CD14-positive monocyte (primary cell): ENCODE measurements at regions not wholly inside any gene's neighbourhood (a gene's known extent, or its start where the extent isn't known, plus 50 kb on each side); places are given as distances from the start of the nearest gene placed in this dataset.

Source experiments
- DNase-seq, 3 donors: peaks; one replicate each; pipeline ENCODE4 v3.0.0-alpha.2; 2011 to 2022
- H2AFZ ChIP-seq: 2 replicates; pipeline ENCODE4 v1.6.0; 2012; ENCODE audit warnings: mild to moderate bottlenecking, low read depth, low read length, inconsistent platforms; ENCODE audit not compliant: insufficient read depth, poor library complexity, severe bottlenecking
- H3K27ac ChIP-seq, 2 donors: 1 replicate in 1 of 2; 2 replicates in 1 of 2; pipeline ENCODE4 v1.5.1; 2012 to 2013; ENCODE audit warnings: low read length in 2 of 2, control low read depth in 1 of 2, inconsistent platforms in 1 of 2, low read depth in 1 of 2, mild to moderate bottlenecking in 1 of 2
- H3K27me3 ChIP-seq, 2 donors: one replicate each; pipeline versions ENCODE4 v1.6.0 to v1.6.1; 2011 to 2013; ENCODE audit warnings: low read length in 2 of 2; ENCODE audit not compliant: control insufficient read depth in 2 of 2, insufficient read depth in 2 of 2
- H3K36me3 ChIP-seq, 2 donors: replicated peaks in 1 of 2; 1 replicate in 1 of 2; 2 replicates in 1 of 2; pipeline versions ENCODE4 v1.5.1 to v1.6.1; 2012 to 2013; ENCODE audit warnings: low read length in 2 of 2, control low read depth in 1 of 2, inconsistent platforms in 1 of 2, mild to moderate bottlenecking in 1 of 2; ENCODE audit not compliant: insufficient read depth in 2 of 2, control insufficient read depth in 1 of 2
- H3K4me1 ChIP-seq, 2 donors: 1 replicate in 1 of 2; 2 replicates in 1 of 2; pipeline versions ENCODE4 v1.5.1 to v1.6.1; 2012 to 2013; ENCODE audit warnings: low read length in 2 of 2, control low read depth in 1 of 2, inconsistent platforms in 1 of 2, mild to moderate bottlenecking in 1 of 2, moderate library complexity in 1 of 2; ENCODE audit not compliant: insufficient read depth in 2 of 2, control insufficient read depth in 1 of 2
- H3K4me2 ChIP-seq: replicated peaks from 2 replicates; pipeline ENCODE3; 2012; ENCODE audit warnings: low read length, moderate library complexity, mild to moderate bottlenecking; ENCODE audit not compliant: poor library complexity, severe bottlenecking; ENCODE audit errors: extremely low read depth
- H3K4me3 ChIP-seq, 3 experiments: fragments of 200-600 bp in 1 of 3; sonication (generic) in 1 of 3; replicated peaks in 1 of 3; 1 replicate in 2 of 3; 2 replicates in 1 of 3; pipeline ENCODE4 v1.5.1; 2011 to 2013; ENCODE audit warnings: low read length in 3 of 3, mild to moderate bottlenecking in 3 of 3, control low read depth in 2 of 3, low read depth in 2 of 3, inconsistent platforms in 1 of 3, moderate library complexity in 1 of 3
- H3K79me2 ChIP-seq: 2 replicates; pipeline ENCODE4 v1.6.0; 2012; ENCODE audit warnings: mild to moderate bottlenecking, control low read depth, inconsistent platforms, low read length, moderate library complexity; ENCODE audit not compliant: insufficient read depth
- H3K9ac ChIP-seq: 2 replicates; pipeline ENCODE4 v1.6.0; 2017; ENCODE audit warnings: low read length, mild to moderate bottlenecking; ENCODE audit not compliant: insufficient read depth, poor library complexity, severe bottlenecking
- H3K9me3 ChIP-seq, 2 donors: replicated peaks in 1 of 2; 1 replicate in 1 of 2; 2 replicates in 1 of 2; pipeline versions ENCODE4 v1.5.1 to v1.6.1; 2012 to 2013; ENCODE audit warnings: low read length in 2 of 2, control low read depth in 1 of 2; ENCODE audit not compliant: control insufficient read depth in 1 of 2, insufficient read depth in 1 of 2
- H4K20me1 ChIP-seq: 2 replicates; pipeline ENCODE4 v1.6.0; 2012; ENCODE audit warnings: mild to moderate bottlenecking, low read length, control low read depth, moderate library complexity; ENCODE audit not compliant: insufficient read depth
- H3K27ac Mint-ChIP-seq, 7 donors: one replicate each; pipeline ENCODE4 v1.8.0; 2020; ENCODE audit warnings: mild to moderate bottlenecking in 7 of 7, mixed read lengths in 7 of 7, moderate library complexity in 6 of 7, inconsistent platforms in 2 of 7
- H3K27me3 Mint-ChIP-seq, 3 donors: one replicate each; pipeline ENCODE4 v1.8.0; 2021 to 2022; ENCODE audit warnings: low read depth in 3 of 3, mild to moderate bottlenecking in 3 of 3, mixed read lengths in 3 of 3, moderate library complexity in 3 of 3, inconsistent platforms in 1 of 3
- H3K36me3 Mint-ChIP-seq, 2 donors: one replicate each; pipeline ENCODE4 v1.8.0; 2020; ENCODE audit warnings: mixed read lengths in 2 of 2, inconsistent platforms in 1 of 2, mild to moderate bottlenecking in 1 of 2
- H3K4me1 Mint-ChIP-seq: one replicate; pipeline ENCODE4 v1.8.0; 2020; ENCODE audit warnings: mild to moderate bottlenecking, mixed read lengths
- H3K4me3 Mint-ChIP-seq, 2 donors: one replicate each; pipeline ENCODE4 v1.8.0; 2020; ENCODE audit warnings: mild to moderate bottlenecking in 2 of 2, mixed read lengths in 2 of 2, moderate library complexity in 1 of 2
- H3K9me3 Mint-ChIP-seq, 7 donors: one replicate each; pipeline ENCODE4 v1.8.0; 2020 to 2022; ENCODE audit warnings: mixed read lengths in 7 of 7, mild to moderate bottlenecking in 6 of 7, moderate library complexity in 6 of 7, inconsistent platforms in 2 of 7
- WGBS: methylation state at CpG from one replicate; pipeline ENCODE4 v1.1.5; 2013; ENCODE audit warnings: missing lambda C conversion rate; ENCODE audit not compliant: insufficient coverage; 5-methylcytosine and 5-hydroxymethylcytosine counted together
- intact Hi-C, 2 donors: fragments of 100-400 bp; cut with micrococcal nuclease; formaldehyde crosslinking; loops; one replicate each; pipeline versions ENCODE4 v1.15.0 to v1.15.1; 2023
- TF ChIP-seq, protein P1 (sequence below): fragments of 200-600 bp; IDR thresholded peaks from one replicate; pipeline ENCODE4 v1.8.0; 2022; ENCODE audit warnings: antibody characterized with exemption, mild to moderate bottlenecking

DNA sequence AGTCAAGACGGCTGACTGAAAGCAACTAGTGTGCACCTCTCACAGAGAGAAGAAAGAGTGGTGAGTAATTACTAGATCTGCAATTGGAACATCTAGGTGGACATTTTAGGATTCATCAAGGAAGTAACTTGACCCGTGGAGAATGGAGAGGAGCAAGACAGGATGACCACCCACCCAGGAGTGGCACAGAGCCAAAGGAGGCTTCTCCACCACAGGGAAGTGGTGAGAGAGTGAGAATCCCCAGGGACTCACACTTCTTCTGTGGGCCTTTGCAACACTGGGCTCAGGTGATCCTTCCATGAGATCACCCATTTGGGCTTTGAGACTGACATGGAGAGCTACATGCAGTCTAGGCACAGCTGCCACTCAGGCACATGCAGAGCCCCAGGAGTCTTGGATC lies 132.8 kb upstream of the GALNT5 start:
- Mint-ChIP-seq H3K36me3 (no peaks in the 10 kb centered on the region), H3K4me1 (no peaks in the 10 kb centered on the region), H3K9me3 (peaks cover 2 to 14% (median 5%) of the 10 kb centered on the region in 7 donors), H3K4me3 (no peak overlapping the region), H3K27me3 (peaks cover 0 to 2% (median 1%) of the 10 kb centered on the region in 3 donors), H3K27ac (no peak overlapping the region)
- no peaks in the 10 kb centered on the region for H3K79me2 ChIP-seq
- intact Hi-C loops = no loop called here
- H3K4me1 ChIP-seq = no peaks in the 10 kb centered on the region
- no CpG with 5 or more reads among the region's 2 CpGs for WGBS
- H3K27me3 ChIP-seq = no peaks in the 10 kb centered on the region
- no peak overlapping the region for H3K9ac ChIP-seq
- TF ChIP-seq, protein P1, sequence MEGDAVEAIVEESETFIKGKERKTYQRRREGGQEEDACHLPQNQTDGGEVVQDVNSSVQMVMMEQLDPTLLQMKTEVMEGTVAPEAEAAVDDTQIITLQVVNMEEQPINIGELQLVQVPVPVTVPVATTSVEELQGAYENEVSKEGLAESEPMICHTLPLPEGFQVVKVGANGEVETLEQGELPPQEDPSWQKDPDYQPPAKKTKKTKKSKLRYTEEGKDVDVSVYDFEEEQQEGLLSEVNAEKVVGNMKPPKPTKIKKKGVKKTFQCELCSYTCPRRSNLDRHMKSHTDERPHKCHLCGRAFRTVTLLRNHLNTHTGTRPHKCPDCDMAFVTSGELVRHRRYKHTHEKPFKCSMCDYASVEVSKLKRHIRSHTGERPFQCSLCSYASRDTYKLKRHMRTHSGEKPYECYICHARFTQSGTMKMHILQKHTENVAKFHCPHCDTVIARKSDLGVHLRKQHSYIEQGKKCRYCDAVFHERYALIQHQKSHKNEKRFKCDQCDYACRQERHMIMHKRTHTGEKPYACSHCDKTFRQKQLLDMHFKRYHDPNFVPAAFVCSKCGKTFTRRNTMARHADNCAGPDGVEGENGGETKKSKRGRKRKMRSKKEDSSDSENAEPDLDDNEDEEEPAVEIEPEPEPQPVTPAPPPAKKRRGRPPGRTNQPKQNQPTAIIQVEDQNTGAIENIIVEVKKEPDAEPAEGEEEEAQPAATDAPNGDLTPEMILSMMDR = no peak
- no peak overlapping the region for H2AFZ ChIP-seq
- no peak overlapping the region for H3K27ac ChIP-seq
- peaks cover 6 to 14% of the 10 kb centered on the region in 2 donors for H3K9me3 ChIP-seq
- no peaks in the 10 kb centered on the region for H4K20me1 ChIP-seq
- DNase-seq = no peak
- no peak overlapping the region for H3K4me2 ChIP-seq
- H3K4me3 ChIP-seq = no peak overlapping the region
- H3K36me3 ChIP-seq = no peaks in the 10 kb centered on the region

DNA sequence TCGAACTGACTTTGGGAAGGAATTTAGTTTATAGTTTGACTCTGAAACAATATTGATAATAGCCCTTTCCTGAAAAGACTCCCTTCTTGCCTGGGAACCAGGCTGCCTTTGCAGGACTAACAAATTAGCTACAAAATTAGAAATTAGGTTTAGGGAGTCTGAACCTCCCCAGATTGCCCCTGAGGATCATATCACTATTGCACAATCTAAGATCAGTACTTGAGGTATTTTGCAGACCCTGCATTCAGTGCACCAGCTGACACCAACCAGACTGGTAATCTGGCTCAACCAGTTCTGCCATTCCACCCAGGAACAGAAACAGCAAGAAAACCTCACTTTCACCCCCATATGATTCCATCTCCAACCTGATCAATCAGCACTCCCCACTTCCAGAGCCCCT lies 131.8 kb upstream of the GALNT5 start:
- Mint-ChIP-seq H3K9me3 (peaks cover 2 to 14% (median 4%) of the 10 kb centered on the region in 7 donors), H3K4me3 (no peak overlapping the region), H3K27me3 (peaks cover 0 to 2% (median 1%) of the 10 kb centered on the region in 3 donors), H3K27ac (no peak overlapping the region), H3K4me1 (no peaks in the 10 kb centered on the region), H3K36me3 (no peaks in the 10 kb centered on the region)
- WGBS = no CpG with 5 or more reads among the region's 1 CpG
- Histone ChIP-seq H3K4me1 (no peaks in the 10 kb centered on the region), H3K9ac (no peak overlapping the region), H3K9me3 (peaks cover 6 to 14% of the 10 kb centered on the region in 2 donors), H3K27ac (no peak overlapping the region), H3K79me2 (no peaks in the 10 kb centered on the region), H3K27me3 (no peaks in the 10 kb centered on the region), H4K20me1 (no peaks in the 10 kb centered on the region), H3K4me2 (no peak overlapping the region), H3K4me3 (no peak overlapping the region), H3K36me3 (no peaks in the 10 kb centered on the region), H2AFZ (no peak overlapping the region)
- DNase-seq = no peak
- TF ChIP-seq, protein P1 = no peak
- intact Hi-C loops = no loop called here
